C4-2B (cell line): ENCODE measurements at regions not wholly inside any gene's neighbourhood (a gene's known extent, or its start where the extent isn't known, plus 50 kb on each side); places are given as distances from the start of the nearest gene placed in this dataset.

Source experiments
- ZFX ChIP-seq: fragments of 450-650 bp; IDR thresholded peaks from 2 replicates; pipeline ENCODE4 v1.6.1; 2017
- TF ChIP-seq, protein P1 (sequence below): fragments of 450-650 bp; conservative IDR thresholded peaks from 2 replicates; pipeline ENCODE4 v1.5.1; 2017; ENCODE audit warnings: mild to moderate bottlenecking

DNA sequence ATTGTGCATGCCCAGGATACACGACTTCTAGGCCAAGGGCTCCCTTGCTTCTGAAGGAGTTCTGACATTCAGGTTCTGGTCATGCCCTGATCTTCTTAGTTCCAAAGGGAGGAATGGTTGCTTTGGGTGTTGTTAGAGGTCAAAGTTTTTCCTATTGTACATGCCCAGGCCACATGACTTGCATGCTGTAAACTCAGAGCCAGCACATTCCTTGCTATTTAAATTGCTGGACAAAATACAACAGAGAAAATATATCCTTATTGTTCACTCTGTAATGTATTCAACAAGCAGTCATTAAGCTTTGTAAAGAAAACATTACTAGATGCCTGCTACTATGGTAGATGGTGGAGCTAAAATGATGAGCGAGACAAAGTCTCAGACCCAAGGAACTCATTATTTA, 71.2 kb upstream of the COCH start:
- TF ChIP-seq, protein P1, sequence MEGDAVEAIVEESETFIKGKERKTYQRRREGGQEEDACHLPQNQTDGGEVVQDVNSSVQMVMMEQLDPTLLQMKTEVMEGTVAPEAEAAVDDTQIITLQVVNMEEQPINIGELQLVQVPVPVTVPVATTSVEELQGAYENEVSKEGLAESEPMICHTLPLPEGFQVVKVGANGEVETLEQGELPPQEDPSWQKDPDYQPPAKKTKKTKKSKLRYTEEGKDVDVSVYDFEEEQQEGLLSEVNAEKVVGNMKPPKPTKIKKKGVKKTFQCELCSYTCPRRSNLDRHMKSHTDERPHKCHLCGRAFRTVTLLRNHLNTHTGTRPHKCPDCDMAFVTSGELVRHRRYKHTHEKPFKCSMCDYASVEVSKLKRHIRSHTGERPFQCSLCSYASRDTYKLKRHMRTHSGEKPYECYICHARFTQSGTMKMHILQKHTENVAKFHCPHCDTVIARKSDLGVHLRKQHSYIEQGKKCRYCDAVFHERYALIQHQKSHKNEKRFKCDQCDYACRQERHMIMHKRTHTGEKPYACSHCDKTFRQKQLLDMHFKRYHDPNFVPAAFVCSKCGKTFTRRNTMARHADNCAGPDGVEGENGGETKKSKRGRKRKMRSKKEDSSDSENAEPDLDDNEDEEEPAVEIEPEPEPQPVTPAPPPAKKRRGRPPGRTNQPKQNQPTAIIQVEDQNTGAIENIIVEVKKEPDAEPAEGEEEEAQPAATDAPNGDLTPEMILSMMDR, result no peak
- TF ChIP-seq ZFX, result no peak
